GM20000 (cell line): ENCODE measurements at regions not wholly inside any gene's neighbourhood (a gene's known extent, or its start where the extent isn't known, plus 50 kb on each side); places are given as distances from the start of the nearest gene placed in this dataset.

Experiments used
- DNase-seq: peaks from one replicate; pipeline ENCODE4 v3.0.0; 2012; ENCODE audit warnings: low spot score
- CTCF ChIP-seq: IDR thresholded peaks from 2 replicates; pipeline ENCODE4 v1.5.1; 2012; ENCODE audit warnings: mild to moderate bottlenecking, control low read depth; ENCODE audit errors: extremely low read depth, missing control alignments

DNA sequence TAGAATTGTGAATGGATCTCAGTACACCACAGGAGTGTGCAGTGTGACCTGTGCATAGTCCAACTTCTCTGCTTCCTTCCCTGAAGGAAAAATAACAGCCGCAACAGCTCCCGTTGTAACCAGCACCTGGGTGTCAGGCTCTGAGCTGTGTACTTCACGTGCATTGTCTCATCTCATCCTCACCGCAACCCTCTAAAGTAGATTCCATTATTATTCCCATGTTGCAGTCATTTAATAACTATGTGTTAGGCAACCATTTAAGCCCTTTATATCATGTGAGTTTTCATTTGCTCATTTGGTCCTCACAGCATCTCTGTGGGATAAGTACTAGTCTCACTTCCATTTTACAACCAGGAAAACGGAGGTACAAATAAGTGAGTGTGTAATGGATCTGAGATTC is 247.0 kb upstream of the MAF start:
- DNase-seq: no peak
- no peak for TF ChIP-seq CTCF

- no peak for DNase-seq
- TF ChIP-seq CTCF: no peak
Observed at GRCh38 chr16:79847101-79847500, 246.6 kb upstream of the MAF start.

DNA sequence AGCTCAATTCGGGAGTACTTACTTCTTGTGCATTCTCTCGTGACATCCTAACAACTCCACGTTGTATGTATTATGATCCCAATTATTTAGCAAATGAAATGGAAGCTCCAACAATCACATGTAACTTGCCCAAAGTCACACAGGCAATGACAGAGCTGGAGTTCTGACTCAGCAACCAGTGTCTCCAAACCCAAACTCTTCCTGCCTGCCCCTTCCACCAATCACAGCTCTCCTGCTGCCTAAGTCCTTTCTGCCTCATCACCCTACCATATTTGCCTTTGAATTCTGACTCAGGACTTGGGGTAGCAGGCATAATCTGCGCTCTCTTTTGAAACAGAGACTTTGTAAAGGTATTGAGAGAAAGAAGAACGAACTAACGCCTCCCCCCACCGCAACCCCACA is 245.2 kb upstream of the MAF start:
- no peak for TF ChIP-seq CTCF
- DNase-seq: no peak

- no peak for TF ChIP-seq CTCF
Observed at GRCh38 chr16:79845033-79845733, 244.6 kb upstream of the MAF start.

GRCh38 chr16:79844603-79845002 is 244.1 kb upstream of the MAF start:
- no peak for DNase-seq
- no peak for TF ChIP-seq CTCF

More at GRCh38 chr16:79845033-79845733, 244.6 kb upstream of the MAF start:
- DNase-seq: peak; percentile 29

DNA sequence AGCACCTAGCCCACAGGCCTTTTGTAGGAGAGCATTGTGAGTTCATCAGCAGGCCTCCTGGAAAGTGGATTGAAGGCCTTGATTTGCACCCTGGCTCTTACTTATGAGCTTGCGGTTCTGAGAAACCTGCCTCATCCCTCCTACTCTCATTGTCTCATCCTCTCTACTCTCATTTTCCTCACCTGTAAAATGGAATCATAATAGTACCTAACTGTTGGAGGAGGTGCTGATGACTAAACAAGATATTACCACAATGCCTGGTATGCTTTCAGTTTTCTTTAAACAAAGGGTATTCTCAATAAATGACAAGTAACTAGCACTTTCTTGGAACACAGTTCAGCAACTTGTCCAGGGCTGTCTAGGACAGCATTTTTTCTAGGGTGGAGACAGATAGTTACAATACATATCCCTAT is 243.1 kb upstream of the MAF start:
- TF ChIP-seq CTCF: no peak
- DNase-seq: no peak

DNA sequence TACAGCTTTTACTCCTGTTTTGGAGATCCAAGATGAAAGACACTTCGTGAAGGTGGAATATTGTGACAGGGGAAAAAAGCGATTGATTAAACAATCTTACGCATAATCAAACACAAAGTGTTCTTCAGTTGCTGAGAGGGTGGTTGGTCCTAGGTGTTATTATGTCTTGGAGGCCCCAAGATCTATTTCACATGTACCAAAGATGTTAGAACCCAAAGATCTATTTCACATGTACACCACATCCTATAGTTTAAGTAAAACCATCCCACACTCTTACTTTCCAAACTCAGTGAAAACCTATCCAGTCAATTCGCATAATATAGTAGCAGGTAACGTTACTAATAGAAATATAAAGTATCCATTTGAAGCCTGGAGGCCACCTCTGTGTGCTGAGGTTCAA is 242.6 kb upstream of the MAF start:
- DNase-seq: no peak
- TF ChIP-seq CTCF: no peak
